Fibroblast of lung (primary cell): ENCODE measurements at regions not wholly inside any gene's neighbourhood (a gene's known extent, or its start where the extent isn't known, plus 50 kb on each side); places are given as distances from the start of the nearest gene placed in this dataset.

ENCODE experiments used
- DNase-seq, 2 donors: peaks; one replicate each; pipeline versions ENCODE4 v3.0.0 to v3.0.0-alpha.2; 2010; ENCODE audit warnings: low read depth in 2 of 2
- H2AFZ ChIP-seq: 2 replicates; pipeline ENCODE4 v1.5.1; 2012; ENCODE audit warnings: low read length, control low read depth, inconsistent platforms
- H3K27ac ChIP-seq: 2 replicates; pipeline ENCODE4 v1.5.1; 2011; ENCODE audit warnings: low read length, control low read depth; ENCODE audit not compliant: insufficient read depth
- H3K27me3 ChIP-seq: 2 replicates; pipeline ENCODE4 v1.5.1; 2011; ENCODE audit warnings: mild to moderate bottlenecking, low read length; ENCODE audit not compliant: control insufficient read depth, insufficient read depth
- H3K36me3 ChIP-seq: 2 replicates; pipeline ENCODE4 v1.5.1; 2011; ENCODE audit warnings: low read length; ENCODE audit not compliant: control insufficient read depth, insufficient read depth
- H3K4me1 ChIP-seq: 2 replicates; pipeline ENCODE4 v1.5.1; 2011; ENCODE audit warnings: low read length; ENCODE audit not compliant: control insufficient read depth, insufficient read depth; ENCODE audit errors: extremely low read depth
- H3K4me2 ChIP-seq: 2 replicates; pipeline ENCODE4 v1.5.1; 2011; ENCODE audit warnings: low read length, control low read depth; ENCODE audit not compliant: insufficient read depth; ENCODE audit errors: extremely low read depth
- H3K4me3 ChIP-seq, 4 experiments: fragments of 200-600 bp in 1 of 4; sonication (generic) in 1 of 4; replicated peaks in 1 of 4; 2 replicates each; pipeline ENCODE4 v1.5.1; 2011 to 2016; ENCODE audit warnings: low read length in 4 of 4, low read depth in 3 of 4, mild to moderate bottlenecking in 3 of 4, control low read depth in 2 of 4, inconsistent platforms in 1 of 4, mixed read lengths in 1 of 4; ENCODE audit not compliant: insufficient read depth in 1 of 4; ENCODE audit errors: control extremely low read depth in 1 of 4
- H3K79me2 ChIP-seq: 2 replicates; pipeline ENCODE4 v1.5.1; 2012; ENCODE audit warnings: mild to moderate bottlenecking, low read length, inconsistent platforms; ENCODE audit not compliant: control insufficient read depth, insufficient read depth
- H3K9ac ChIP-seq: 2 replicates; pipeline ENCODE4 v1.5.1; 2011; ENCODE audit warnings: mild to moderate bottlenecking, low read length, control low read depth; ENCODE audit not compliant: insufficient read depth
- H3K9me3 ChIP-seq: 2 replicates; pipeline ENCODE4 v1.5.1; 2012; ENCODE audit warnings: low read depth, low read length; ENCODE audit not compliant: control insufficient read depth, insufficient read depth
- H4K20me1 ChIP-seq: 2 replicates; pipeline ENCODE4 v1.5.1; 2011; ENCODE audit warnings: low read length; ENCODE audit not compliant: control insufficient read depth, insufficient read depth; ENCODE audit errors: extremely low read depth
- CTCF ChIP-seq, 2 donors: IDR thresholded peaks in 1 of 2; conservative IDR thresholded peaks in 1 of 2; 1 replicate in 1 of 2; 2 replicates in 1 of 2; pipeline ENCODE4 v1.5.1; 2011 to 2012; ENCODE audit warnings: low read length in 2 of 2, control low read depth in 1 of 2, inconsistent platforms in 1 of 2, low read depth in 1 of 2, mild to moderate bottlenecking in 1 of 2
- EZH2 ChIP-seq: IDR thresholded peaks from 2 replicates; pipeline ENCODE4 v1.5.1; 2012; ENCODE audit warnings: low read length, control low read depth, mild to moderate bottlenecking; ENCODE audit errors: missing control alignments

- peak in 1 of 2 donors; percentile 94 for DNase-seq
- no peak for TF ChIP-seq CTCF (conservative IDR thresholded peaks at IDR 0.05 in 1 of 2, IDR thresholded peaks at IDR 0.05 in 1 of 2; ENCODE audit: low read depth in 1 of 2, low read length in 2 of 2)
- TF ChIP-seq EZH2: no peak
- H3K9ac ChIP-seq: no peak overlapping the region
- no peak overlapping the region for H3K4me3 ChIP-seq
- H3K4me2 ChIP-seq: no peak overlapping the region
- H3K79me2 ChIP-seq: no peaks in the 10 kb centered on the region
- no peaks in the 10 kb centered on the region for H3K27me3 ChIP-seq
- no peaks in the 10 kb centered on the region for H4K20me1 ChIP-seq
- H3K27ac ChIP-seq: no peak overlapping the region
- no peak overlapping the region for H2AFZ ChIP-seq
- H3K9me3 ChIP-seq: no peaks in the 10 kb centered on the region
- no peaks in the 10 kb centered on the region for H3K4me1 ChIP-seq
- H3K36me3 ChIP-seq: no peaks in the 10 kb centered on the region
Observed at GRCh38 chr4:138602664-138603063, 360.5 kb upstream of the SLC7A11 start.

- no peaks in the 10 kb centered on the region for H3K36me3 ChIP-seq
- no peaks in the 10 kb centered on the region for H4K20me1 ChIP-seq
- H3K4me1 ChIP-seq: no peaks in the 10 kb centered on the region
- H3K9ac ChIP-seq: no peak overlapping the region
- H3K79me2 ChIP-seq: no peaks in the 10 kb centered on the region
- no peak overlapping the region for H3K4me3 ChIP-seq
- DNase-seq: no peak
- no peak overlapping the region for H2AFZ ChIP-seq
- no peaks in the 10 kb centered on the region for H3K27me3 ChIP-seq
- no peak overlapping the region for H3K27ac ChIP-seq
- TF ChIP-seq CTCF (conservative IDR thresholded peaks at IDR 0.05 in 1 of 2, IDR thresholded peaks at IDR 0.05 in 1 of 2; ENCODE audit: low read depth in 1 of 2, low read length in 2 of 2) (no peak), EZH2 (no peak)
- no peak overlapping the region for H3K4me2 ChIP-seq
- no peaks in the 10 kb centered on the region for H3K9me3 ChIP-seq
Observed at GRCh38 chr4:138599965-138600364, 357.8 kb upstream of the SLC7A11 start.

GRCh38 chr4:138598226-138598625, 356.1 kb upstream of the SLC7A11 start:
- H3K27ac ChIP-seq: no peak overlapping the region
- H3K36me3 ChIP-seq: no peaks in the 10 kb centered on the region

More at GRCh38 chr4:138598226-138598625, 356.1 kb upstream of the SLC7A11 start:
- no peaks in the 10 kb centered on the region for H3K9me3 ChIP-seq
- H3K79me2 ChIP-seq: no peaks in the 10 kb centered on the region
- DNase-seq: no peak
- H2AFZ ChIP-seq: no peak overlapping the region
- H4K20me1 ChIP-seq: no peaks in the 10 kb centered on the region
- TF ChIP-seq EZH2 (no peak), CTCF (conservative IDR thresholded peaks at IDR 0.05 in 1 of 2, IDR thresholded peaks at IDR 0.05 in 1 of 2; ENCODE audit: low read depth in 1 of 2, low read length in 2 of 2) (no peak)
- no peak overlapping the region for H3K4me2 ChIP-seq
- no peaks in the 10 kb centered on the region for H3K4me1 ChIP-seq
- no peaks in the 10 kb centered on the region for H3K27me3 ChIP-seq
- no peak overlapping the region for H3K4me3 ChIP-seq
- H3K9ac ChIP-seq: no peak overlapping the region
